ENCODE measurements at regions not wholly inside any gene's neighbourhood (a gene's known extent, or its start where the extent isn't known, plus 50 kb on each side); places are given as distances from the start of the nearest gene placed in this dataset.
A peak's percentile ranks its signal among the peaks of the same experiment; 100 is the strongest.
"Not testable (repeated sequence)": the region's sequence is repeated elsewhere in the genome, so short reads cannot be mapped to it uniquely, and the experiment has no call there.

GRCh38 chr13:43946281-43946680 is 66.6 kb downstream of the LACC1 start:
- DNase-seq, result no peak

GRCh38 chr13:43947897-43948458 is 68.3 kb downstream of the LACC1 start:
- no peak for DNase-seq

DNA sequence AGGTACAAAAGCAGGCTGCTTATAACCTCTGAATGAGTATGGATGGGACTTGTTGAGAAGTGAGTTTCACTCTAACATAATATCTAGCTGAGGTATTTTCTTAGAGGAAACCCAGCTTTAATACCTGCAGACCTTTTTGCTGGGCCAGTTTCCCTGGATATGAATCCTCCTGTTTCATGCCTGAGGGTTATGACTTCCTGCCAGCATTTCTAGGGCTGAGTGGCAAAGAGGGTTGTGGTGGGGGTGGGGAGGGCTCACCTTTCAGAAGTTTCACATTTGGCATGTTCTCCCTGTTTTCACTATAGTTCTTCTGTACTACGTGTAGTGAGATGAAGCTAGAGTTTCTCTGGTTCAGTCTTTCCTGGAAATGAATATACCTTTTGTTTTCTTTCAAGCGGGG is 73.7 kb downstream of the LACC1 start:
- no peak for DNase-seq

DNA sequence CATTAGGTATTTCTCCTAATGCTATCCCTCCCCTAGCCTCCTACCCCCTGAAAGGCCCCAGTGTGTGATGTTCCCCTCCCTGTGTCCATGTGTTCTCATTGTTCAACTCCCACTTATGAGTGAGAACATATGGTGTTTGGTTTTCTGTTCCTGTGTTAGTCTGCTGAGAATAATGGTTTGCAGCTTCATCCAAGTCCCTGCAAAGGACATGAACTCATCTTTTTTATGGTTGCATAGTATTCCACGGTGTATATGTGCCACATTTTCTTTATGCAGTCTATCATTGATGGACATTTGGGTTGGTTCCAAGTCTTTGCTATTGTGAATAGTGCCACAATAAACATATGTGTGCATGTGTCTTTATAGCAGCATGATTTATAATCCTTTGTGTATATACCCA is 77.3 kb downstream of the LACC1 start:
- DNase-seq, result not testable (repeated sequence)

- no peak for DNase-seq
These were observed 79.6 kb downstream of the LACC1 start for GRCh38 chr13:43959291-43959690.

DNA sequence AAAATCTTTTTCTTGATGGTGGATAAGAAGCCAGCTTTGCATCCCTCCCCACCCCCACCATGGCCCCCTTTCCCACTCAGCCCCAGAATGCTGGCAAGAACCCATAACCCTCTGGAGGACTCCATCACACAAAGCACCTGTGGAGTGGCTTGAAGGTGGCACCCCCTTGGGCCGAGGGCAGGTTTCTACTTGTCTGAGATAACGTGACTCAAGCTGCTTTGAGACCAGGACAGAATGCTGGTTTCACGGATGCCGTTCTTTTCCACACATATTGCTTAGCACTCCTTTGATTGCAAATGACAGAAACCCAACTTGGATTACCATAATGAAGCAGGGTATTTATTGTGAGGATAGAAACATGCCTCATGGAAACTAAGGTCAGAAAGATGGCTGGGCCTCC is 82.2 kb downstream of the LACC1 start:
- no peak for DNase-seq

GRCh38 chr13:43963726-43964125 is 84.0 kb downstream of the LACC1 start:
- DNase-seq, result no peak

DNA sequence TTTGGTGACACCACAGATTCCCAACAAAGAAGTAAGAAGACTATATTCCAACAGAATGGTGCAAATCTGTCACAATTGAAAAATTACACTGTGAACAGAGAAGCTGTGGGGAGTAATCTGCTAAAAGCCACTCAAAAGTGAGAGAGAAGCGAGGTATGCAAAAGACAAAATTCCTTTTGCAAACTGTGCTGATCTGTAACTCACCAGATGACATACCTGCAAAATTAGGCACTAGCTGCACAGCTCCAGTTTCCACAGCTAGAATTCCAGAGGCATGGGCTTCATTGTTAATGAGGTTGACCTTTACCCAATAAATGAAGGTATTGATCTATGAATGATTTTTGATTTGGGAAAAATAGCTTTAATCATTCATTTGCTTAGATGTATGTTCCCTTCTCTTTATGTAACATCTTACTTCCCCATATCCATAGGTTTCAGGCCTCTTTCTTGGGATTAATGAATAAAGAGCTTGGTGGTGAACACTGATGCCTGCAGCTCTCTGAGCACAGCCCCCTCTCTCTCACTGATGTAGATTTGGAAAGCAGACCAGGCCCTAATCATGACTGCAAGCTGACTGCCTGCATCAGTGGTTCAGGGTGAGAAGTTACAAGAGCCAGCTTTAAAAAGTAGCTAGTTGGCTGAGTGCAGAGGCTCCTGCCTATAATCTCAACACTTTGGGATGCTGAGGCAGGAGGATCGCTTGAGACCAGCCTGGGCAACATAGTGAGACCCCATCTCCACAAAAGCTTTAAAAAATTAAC is 85.2 kb downstream of the LACC1 start:
- DNase-seq, result no peak

DNA sequence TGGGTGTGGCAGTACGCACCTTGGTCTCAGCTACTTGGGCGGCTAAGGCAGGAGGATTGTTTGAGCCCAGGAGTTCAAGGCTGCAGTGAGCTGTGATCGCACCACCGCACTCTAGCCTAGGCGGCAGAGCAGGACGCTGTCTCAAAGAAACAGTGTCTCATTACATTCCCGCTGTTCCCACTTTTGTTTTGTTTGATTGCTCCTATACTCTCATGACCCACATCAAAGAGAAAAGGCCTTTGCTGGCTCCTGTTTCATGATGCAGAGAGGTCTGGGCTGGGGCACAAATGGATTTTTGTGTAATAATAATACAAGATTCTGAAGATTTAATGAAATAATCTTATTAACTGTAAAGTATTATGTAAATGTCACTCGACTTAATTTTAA is 85.7 kb downstream of the LACC1 start:
- no peak for DNase-seq

DNA sequence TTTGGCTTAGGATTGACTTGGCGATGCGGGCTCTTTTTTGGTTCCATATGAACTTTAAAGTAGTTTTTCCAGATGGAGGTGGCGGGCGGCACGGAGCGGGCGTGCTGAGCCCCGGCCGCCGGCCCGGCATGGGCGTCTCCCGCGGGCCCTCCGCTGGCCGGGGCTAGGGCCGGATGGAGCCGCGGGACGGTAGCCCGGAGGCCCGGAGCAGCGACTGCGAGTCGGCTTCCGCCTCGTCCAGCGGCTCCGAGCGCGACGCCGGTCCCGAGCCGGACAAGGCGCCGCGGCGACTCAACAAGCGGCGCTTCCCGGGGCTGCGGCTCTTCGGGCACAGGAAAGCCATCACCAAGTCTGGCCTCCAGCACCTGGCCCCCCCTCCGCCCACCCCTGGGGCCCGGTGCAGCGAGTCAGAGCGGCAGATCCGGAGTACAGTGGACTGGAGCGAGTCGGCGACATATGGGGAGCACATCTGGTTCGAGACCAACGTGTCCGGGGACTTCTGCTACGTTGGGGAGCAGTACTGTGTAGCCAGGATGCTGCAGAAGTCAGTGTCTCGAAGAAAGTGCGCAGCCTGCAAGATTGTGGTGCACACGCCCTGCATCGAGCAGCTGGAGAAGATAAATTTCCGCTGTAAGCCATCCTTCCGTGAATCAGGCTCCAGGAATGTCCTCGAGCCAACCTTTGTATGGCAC is 88.7 kb downstream of the LACC1 start:
- DNase-seq, result not testable (repeated sequence)

DNA sequence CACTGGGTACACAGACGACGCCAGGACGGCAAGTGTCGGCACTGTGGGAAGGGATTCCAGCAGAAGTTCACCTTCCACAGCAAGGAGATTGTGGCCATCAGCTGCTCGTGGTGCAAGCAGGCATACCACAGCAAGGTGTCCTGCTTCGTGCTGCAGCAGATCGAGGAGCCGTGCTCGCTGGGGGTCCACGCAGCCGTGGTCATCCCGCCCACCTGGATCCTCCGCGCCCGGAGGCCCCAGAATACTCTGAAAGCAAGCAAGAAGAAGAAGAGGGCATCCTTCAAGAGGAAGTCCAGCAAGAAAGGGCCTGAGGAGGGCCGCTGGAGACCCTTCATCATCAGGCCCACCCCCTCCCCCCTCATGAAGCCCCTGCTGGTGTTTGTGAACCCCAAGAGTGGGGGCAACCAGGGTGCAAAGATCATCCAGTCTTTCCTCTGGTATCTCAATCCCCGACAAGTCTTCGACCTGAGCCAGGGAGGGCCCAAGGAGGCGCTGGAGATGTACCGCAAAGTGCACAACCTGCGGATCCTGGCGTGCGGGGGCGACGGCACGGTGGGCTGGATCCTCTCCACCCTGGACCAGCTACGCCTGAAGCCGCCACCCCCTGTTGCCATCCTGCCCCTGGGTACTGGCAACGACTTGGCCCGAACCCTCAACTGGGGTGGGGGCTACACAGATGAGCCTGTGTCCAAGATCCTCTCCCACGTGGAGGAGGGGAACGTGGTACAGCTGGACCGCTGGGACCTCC is 89.4 kb downstream of the LACC1 start:
- not testable (repeated sequence) for DNase-seq

GRCh38 chr13:43969919-43970318 is 90.2 kb downstream of the LACC1 start:
- DNase-seq, result not testable (repeated sequence)

DNA sequence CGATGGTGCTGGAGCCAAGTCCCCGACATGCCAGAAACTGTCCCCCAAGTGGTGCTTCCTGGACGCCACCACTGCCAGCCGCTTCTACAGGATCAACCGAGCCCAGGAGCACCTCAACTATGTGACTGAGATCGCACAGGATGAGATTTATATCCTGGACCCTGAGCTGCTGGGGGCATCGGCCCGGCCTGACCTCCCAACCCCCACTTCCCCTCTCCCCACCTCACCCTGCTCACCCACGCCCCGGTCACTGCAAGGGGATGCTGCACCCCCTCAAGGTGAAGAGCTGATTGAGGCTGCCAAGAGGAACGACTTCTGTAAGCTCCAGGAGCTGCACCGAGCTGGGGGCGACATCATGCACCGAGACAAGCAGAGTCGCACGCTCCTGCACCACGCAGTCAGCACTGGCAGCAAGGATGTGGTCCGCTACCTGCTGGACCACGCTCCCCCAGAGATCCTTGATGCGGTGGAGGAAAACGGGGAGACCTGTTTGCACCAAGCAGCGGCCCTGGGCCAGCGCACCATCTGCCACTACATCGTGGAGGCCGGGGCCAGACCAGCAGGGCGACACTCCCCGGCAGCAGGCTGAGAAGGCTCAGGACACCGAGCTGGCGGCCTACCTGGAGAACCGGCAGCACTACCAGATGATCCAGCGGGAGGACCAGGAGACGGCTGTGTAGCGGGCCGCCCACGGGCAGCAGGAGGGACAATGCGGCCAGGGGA is 91.0 kb downstream of the LACC1 start:
- not testable (repeated sequence) for DNase-seq

DNA sequence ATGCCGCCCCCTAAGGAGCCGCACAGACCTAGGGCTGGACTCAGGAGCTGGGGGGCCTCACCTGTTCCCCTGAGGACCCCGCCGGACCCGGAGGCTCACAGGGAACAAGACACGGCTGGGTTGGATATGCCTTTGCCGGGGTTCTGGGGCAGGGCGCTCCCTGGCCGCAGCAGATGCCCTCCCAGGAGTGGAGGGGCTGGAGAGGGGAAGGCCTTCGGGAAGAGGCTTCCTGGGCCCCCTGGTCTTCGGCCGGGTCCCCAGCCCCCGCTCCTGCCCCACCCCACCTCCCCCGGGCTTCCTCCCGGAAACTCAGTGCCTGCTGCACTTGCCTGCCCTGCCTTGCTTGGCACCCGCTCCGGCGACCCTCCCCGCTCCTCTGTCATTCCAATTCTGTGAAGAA is 91.6 kb downstream of the LACC1 start:
- not testable (repeated sequence) for DNase-seq

DNA sequence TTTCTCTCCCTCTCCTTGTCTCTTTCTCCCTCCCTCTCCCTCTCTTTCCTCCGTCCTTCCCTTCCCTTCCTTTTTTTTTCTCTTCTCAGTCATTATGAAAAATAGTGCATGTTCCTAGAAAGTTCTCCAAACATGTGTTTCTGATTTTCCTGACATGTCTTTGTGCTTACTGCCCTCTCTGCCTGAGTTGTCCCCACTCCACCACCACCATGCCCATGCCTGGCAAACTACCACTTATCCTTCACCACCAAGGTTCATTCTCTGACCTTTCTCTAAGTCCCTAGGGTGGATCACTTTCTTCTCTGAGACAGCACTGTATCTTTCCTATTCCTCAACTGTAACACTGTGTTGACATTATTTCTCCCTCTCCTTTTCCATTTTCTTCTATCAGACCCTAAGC is 98.2 kb downstream of the LACC1 start:
- DNase-seq, result no peak

GRCh38 chr13:43978688-43979087 is 99.0 kb downstream of the LACC1 start:
- DNase-seq, result no peak

GRCh38 chr13:43979492-43979891 is 99.8 kb downstream of the LACC1 start:
- DNase-seq, result no peak

- no peak for DNase-seq
These were observed 100.9 kb downstream of the LACC1 start for GRCh38 chr13:43980587-43980986.

- DNase-seq, result no peak
These were observed 101.4 kb downstream of the LACC1 start for GRCh38 chr13:43981091-43981490.

- DNase-seq, result no peak
These were observed 102.0 kb downstream of the LACC1 start for GRCh38 chr13:43981512-43982301.

DNA sequence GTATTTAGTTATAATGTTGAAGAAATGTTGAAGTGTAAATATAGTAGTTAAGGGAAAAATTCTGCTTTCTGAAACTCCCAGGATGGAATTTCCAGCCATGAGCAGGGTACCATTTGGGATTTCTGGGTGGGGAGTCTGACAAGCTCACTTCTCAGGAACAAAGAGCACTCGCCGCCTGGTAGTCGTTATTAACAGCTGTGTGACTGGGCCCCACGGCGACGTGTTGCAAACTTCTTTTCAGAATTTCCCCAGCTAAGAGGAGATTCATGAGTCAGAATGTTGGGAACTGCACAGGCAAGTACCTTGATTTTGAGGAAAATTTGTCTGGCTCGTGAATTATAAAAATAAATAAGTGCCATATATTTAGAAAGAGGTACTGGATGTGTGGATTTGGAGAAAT is 103.7 kb downstream of the LACC1 start:
- DNase-seq, result peak; percentile 31 to 57 (median 33)

GRCh38 chr13:43984292-43984691 is 104.6 kb downstream of the LACC1 start:
- no peak for DNase-seq

Measured in suppressor macrophage treated with lipopolysaccharide for 1 hour (primary cell).